ENCODE measurements at regions not wholly inside any gene's neighbourhood (a gene's known extent, or its start where the extent isn't known, plus 50 kb on each side); places are given as distances from the start of the nearest gene placed in this dataset.
"Not testable (repeated sequence)": the region's sequence is repeated elsewhere in the genome, so short reads cannot be mapped to it uniquely, and the experiment has no call there.

DNA sequence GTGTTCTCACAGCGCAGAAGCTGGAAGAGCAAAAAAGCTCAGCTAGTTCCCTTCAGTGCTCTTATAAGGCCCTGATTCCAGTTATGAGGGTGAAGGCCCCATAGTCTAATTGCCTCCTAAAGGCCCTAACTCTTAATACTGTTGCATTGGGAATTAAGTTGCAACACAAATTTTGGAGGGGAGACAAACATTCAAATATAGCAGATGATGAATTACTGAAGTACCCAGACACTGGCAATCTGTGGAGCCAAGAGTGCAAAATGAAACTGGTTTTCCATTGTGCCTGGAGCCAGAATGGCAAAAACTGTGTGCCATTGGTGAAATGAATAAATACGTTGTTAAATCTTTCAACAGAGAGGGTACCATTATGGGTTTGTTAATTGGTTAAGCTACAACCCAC is 356.0 kb downstream of the PPARGC1A start:
- no peak for DNase-seq (ENCODE audit: low spot score)

DNA sequence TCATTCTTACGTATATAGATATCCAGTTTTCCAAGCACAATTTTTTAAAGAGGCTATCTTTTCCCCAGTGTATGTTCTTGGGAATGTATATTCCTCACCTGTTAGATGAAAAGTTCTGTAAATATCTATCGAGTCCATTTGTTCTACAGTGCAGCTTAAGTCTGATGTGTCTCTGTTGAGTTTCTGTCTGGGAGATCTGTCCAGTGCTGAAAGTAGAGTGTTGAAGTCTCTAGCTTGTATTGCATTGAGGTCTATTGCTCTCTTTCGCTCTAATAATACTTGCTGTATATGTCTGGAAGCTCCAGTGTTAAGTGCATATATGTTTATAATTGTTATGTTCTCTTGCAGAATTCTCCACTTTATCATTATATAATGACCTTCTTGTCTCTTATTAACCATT is 373.1 kb downstream of the PPARGC1A start:
- DNase-seq (ENCODE audit: low spot score), result no peak

DNA sequence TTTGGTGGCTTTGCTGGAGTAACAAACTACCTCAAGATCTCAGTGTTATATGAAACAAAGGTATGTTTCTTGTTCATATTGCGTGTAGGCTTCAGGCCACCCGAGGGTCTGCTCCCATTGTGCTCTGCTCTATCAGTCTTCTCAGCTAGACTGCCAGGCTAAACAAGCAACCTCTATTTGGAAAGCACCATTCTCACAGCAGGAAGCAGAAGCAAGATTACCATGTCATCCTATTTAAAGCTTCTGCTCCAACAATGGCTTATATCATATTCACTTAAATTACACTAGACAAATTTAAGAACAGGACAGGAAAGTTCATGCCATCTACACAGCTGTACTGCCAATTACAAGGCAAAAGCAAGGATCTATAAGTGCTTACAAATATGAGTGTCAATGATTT is 385.8 kb downstream of the PPARGC1A start:
- DNase-seq (ENCODE audit: low spot score), result no peak

DNA sequence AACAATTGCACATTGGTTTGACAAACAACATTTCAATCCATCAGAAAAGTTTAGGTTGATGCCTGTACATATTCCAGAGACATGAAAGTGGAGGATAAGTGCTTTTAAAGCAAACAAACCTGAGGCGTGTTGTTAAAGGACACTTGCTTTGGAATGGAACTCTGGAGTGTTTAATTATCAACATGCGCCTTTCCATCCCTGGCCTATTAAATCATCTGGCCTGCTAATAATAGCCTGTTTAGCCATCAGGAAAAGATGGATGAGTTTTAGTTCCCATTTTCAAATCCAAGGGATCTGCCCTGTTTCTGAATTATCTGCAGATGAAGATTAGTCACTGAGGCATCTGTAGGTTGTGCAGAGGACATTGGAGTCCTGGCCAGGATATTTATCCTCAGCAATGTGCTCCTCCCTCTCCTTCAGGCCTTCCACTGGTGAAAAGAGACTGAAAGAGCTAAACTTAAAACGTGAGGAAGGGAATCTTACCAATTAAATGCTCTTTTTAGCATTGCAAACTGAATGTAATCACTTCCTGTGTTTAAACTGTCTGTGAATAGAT is 388.9 kb downstream of the PPARGC1A start:
- DNase-seq (ENCODE audit: low spot score), result no peak

DNA sequence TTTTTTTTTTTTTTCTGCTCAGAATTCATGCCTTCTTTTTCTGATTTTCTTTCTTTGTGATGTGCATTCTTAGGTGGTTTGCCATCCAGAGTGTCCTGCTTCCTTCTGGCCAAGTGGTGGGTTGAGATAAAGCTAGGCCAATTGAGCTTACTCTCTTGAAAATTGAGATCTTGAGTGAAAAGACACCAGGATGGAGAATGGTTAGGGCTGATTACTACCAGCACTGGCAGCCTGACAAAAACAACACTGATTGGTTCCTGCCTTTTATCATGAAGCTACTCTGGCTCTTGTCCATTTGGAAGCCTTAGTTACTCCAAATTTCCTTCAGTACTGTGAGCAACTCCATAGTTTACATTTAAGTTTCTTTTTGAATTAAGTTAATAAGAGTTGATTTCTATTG is 404.0 kb downstream of the PPARGC1A start:
- no peak for DNase-seq (ENCODE audit: low spot score)

DNA sequence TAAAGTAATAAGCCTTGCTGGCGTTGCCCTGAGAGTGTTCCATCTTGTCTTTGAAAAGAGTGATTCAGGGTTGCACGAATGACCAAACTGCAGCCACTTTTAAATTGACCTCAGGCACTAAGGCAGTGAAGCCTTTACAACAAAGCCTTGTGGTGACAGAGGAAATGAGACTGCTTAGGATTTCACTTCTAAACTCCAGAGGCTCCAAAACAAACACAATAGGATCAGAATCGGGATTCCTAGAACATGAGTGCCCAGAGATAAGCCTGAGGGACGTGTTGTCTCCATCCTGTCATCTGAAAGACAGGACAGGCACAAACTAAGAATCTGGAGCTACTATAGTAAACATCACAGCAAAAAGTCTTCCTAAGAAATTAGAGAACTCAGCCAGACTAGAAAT is 405.2 kb downstream of the PPARGC1A start:
- DNase-seq (ENCODE audit: low spot score), result no peak

DNA sequence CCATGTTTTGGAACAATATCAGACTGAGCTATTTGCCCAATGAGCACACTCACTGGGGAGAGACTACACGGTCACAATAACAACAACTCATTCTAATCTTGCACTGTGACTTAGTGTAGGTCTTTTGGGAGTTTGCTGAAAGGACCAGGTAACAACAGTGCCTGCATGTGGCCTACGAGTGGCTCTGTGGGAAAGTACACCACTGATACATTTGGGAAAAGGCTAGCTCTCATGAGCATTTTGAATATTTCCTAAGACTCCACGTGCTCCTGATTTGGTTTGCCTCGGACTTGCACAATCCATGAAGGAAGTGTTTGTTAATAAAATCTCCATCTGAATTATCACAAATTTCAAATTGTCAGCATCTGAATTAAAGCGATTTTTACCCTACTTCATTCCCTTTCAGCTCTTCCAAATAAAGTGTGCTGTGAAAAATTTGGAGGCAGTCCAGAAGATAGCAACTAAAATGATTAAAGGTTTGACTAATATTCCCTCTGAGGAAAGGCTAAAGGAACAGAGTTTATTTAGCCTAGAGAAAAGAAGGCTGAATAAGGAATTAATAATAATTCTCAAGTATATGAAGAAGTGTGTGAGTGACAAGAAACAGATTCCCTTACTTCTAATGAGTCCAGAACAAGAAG is 406.4 kb downstream of the PPARGC1A start:
- DNase-seq (ENCODE audit: low spot score), result no peak

DNA sequence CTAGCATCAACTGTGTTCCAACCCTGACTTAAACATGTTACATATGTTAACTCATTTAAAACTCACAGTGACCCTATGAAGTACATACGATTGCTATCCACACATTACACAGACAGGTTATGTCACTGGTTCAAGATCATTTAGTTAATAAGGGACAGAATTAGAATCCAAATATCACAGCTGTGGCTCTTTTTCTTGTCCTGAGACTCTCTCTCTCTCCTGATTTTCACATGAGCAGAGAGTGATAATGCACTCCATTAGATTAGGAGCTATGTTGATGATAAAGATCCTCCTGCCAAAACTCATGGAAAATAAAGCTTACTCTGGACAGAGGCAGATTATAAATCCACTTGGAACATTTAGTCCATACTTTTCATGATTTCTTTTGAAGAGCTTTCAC is 408.3 kb downstream of the PPARGC1A start:
- no peak for DNase-seq (ENCODE audit: low spot score)

DNA sequence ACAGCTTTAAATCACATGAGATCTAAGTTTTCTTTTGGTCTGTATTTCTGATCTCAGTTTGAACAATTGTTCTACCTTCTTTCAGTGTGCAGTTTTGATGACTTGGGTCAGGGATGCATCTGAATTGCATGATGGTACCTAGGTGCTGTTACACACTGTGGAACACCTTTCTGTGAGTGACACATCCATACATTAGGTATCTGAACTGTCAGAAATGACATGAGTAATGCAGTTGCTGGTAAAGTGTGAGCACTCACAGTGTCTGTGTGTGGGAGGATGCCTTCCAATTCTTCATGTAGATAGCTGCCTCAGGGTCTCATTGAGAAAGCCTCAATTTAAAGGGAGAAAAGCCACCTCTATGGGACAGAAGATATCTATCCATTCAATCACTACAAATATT is 411.9 kb downstream of the PPARGC1A start:
- no peak for DNase-seq (ENCODE audit: low spot score)

DNA sequence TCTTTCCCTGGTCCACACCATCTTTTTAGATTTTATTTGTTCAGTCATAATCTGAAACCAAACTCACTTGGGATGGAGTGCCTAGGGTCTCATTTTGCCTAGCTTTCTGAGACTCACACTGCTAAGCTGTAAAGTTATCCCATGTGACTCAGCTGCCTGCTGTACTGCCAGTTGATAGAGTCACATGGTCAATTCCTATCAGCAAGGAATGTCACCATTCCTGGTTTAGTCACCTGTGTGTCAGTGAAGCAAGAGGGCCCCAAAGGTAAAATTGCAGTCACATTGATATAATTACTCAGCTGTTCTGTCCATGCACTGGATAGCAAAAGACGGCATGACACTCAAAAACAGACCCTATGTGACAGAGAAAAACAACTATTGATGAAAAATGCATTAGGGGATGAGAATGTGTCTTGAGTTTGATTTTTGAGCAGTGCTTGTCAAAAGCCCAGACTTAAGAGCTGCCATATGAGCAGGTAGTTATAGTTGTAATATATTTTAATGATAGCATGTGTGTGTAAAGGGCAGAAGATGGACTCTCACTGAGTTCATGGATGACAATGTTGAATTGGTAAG is 413.2 kb downstream of the PPARGC1A start:
- DNase-seq (ENCODE audit: low spot score), result no peak

DNA sequence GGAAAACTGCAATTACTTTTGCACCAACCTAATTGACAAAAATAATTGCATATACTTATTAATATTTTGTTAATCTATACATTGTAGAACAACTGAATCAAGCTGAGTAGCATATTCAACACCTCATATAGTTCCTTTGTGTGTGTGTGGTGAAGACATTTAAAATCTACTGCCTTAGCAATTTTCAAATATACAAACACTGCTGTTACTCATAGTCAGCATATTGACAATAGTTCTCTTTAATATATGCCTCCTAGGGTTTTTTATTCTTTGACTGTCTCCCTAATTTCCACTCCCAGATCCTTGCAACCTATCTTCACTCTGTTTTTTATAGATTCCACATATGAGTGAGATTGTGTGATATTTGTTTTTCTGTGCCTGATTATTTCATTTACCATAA is 426.8 kb downstream of the PPARGC1A start:
- no peak for DNase-seq (ENCODE audit: low spot score)

DNA sequence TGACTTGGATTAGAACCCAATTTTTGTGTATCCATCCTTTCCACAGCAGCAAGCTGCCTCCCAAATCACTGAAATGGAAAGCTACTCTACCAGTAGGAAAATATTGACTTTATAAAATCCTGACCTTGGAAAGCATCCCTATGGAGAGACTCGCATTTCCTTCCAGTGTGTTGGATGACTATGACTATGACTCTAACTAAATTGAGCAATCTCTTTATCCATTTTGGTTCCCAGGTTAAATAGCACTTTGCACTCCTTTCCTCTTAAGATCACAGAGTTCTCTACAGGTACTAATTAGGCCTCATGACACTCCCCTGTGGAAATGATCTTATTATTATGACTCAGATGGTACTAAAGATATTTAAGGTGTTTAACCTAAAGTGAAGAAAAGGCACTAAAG is 431.8 kb downstream of the PPARGC1A start:
- no peak for DNase-seq (ENCODE audit: low spot score)

DNA sequence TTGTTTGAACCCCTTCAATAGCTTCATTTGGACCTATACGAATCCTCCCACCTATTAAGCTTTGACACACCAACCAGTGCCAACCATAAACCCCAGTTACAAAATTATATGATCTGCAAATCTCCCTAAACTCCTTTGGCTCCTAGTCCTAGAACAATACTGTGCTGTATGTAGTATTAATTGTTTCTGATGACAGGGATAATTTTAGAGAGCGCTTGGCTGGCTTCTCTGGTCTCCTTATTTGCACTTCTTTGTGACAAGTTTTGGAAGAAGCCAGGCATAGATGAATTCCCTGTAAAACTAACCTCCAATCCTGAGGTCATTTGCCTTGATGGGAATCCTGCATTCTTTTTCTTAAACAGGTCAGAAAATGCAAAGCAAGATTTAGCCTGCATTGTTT is 433.0 kb downstream of the PPARGC1A start:
- DNase-seq (ENCODE audit: low spot score), result no peak

DNA sequence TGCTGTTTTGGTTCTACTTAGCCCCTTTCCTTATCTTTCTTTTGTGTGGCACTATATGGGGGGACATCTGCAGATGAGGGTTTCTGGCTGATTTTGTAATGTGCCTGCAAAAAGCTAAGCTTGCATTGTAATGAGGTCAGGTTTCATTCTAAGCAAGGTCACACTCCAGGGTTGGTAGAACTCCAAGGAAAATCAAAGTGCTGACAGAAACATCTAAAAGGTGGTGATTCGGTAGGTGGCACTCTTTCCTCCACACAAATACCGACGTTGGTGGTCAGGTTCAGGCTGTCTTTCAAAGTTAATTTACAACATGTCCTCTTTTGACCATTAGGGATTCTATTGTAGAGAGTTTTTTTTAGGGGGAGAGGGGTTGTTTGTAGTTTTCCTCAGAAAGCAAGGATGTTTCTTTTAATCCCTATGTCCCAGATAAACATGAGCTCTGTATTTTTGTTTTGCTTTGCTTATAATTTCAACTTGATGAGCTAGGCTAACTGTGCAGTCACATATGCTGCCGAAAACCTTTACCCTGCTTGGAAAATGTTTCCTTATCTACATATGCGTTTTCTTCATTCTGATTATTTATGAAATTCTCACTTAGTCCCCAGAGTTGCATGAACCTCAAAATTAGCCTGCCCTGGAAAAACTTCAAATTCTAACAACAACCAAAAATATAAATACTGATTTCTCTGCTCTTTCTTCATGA is 434.2 kb downstream of the PPARGC1A start:
- no peak for DNase-seq (ENCODE audit: low spot score)

DNA sequence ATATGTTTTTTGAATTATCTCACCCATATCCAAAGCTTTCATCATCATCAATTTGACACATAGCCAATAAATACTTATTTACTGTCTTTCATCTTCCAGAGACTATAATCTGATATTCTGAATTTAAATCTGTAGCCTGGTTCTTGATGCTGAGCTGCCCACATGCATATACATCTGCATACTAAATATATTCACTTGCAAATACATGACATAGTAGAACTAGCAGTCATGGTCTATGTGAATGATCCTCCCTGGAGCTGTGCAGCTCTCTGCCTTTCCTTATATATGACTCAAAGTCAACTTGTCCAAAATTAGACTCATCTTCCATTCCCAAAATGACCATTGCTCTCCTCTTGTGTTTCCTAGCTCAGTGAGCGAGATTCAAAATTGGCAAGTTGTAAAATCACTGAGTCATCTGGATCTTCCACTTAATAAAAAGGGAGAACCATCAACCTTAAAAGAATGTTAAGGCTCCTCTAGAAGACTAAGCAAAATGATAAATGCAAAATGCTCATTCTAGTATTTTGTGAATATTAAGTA is 448.2 kb downstream of the PPARGC1A start:
- no peak for DNase-seq (ENCODE audit: low spot score)

DNA sequence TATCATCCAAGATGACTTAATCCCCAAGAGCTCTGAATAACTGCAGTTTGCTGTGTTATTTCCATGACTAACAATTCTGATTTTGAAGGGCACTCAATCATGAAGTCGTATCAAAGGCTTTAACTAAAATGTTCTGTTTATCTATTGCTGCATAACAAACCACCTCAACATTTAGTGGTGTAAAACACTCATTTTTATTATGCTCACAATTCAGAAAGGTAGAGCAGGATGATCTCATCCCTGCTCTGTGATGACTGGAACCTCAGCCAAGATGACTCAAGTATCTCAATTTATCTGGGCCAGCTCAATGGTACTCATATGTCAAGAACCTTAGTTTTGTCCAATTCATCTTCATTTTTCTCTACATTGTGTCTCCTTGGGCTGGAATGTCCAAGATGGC is 451.1 kb downstream of the PPARGC1A start:
- DNase-seq (ENCODE audit: low spot score), result no peak

DNA sequence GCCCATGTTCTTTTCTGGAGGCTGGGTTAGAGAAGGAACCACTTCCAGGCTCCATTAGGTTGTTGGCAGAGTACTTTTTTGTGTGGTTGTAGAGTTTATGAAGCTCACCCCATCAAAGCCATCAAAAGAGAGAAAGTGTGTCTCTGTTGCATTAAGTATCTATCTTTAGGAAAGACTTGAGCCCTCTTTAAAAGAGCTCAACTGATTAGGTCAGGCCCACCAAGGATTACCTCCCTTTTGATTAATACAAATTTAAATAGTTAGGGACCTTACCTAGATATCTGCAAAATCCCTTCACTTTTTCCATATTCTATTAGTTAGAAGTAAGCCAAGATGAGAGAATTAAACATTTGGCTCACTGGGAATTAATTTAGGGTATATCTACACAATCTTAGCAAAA is 460.4 kb downstream of the PPARGC1A start:
- no peak for DNase-seq (ENCODE audit: low spot score)

DNA sequence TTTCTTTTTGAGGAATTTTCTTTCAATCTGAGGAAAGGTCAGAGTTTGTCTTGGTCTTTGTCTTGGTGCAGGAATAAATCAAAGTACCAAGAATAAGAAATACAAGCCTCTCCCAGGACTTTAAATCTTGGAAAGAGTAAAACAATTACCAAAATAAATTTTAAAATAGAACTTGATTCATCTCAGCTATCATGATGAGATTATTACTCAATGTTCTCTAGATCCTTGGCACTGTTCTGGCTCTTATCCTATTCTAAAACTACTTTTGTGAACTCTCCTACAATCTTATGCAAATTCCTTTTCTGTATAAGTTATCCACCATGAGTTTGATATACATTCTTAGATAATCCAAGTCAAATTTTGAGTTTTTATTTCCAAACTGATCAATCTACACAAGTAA is 464.3 kb downstream of the PPARGC1A start:
- DNase-seq (ENCODE audit: low spot score), result no peak

DNA sequence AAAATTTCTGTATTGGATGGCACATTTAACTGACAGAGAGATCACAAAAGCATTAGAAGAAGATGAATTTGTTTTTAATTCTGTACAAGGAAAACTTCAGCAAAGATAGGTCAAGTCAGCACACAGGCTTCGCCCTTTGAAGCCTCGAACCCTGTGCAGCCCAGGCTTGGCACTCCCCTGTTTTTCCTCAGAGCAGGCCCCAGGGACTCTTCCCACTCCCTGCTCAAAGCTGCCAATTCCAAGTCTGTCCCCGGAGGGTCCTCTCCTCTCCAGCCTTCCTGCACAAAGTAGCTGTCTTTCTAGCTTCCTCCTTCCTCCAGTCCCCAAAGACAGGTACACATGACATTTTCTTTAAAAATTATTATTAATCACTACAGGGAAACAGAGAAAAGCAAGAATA is 466.3 kb downstream of the PPARGC1A start:
- no peak for DNase-seq (ENCODE audit: low spot score)

DNA sequence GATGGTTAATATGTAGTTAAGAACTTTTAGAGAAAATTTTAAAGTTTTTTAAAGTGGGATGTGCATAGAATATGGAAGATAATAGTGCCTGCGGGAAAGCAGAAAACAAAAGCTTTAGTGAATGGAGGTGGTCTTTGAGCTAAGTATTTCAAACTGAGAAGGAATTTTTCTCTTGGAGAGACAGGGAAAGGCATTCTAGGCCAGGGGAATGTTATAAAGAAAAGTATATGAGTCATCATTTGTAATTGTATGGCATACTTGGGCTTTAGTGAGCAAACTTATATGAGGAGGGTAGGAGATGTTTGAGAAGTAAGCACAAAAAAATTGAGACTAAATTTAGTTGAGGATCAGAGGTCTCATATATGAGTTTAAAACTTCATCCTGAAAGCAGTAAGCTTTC is 467.0 kb downstream of the PPARGC1A start:
- DNase-seq (ENCODE audit: low spot score), result no peak

DNA sequence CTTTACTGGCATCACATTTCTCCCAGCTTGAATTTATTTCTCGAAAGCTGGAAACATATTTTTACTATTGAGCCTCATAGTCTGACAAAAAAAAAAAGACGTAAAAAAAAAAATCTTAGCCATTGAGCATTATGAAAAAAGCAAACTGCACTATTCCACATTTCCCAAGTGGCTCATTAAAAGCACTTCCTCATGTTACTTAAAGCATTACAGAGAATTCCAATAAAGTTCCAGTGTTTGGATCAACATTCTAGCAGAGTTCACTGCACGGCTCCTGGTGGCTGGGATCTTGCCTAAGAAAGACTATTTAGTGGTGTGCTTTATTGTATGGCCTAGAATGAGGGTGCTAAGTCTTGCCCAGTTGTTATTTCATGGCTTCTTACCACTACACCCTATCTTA is 476.2 kb downstream of the PPARGC1A start:
- no peak for DNase-seq (ENCODE audit: low spot score)

DNA sequence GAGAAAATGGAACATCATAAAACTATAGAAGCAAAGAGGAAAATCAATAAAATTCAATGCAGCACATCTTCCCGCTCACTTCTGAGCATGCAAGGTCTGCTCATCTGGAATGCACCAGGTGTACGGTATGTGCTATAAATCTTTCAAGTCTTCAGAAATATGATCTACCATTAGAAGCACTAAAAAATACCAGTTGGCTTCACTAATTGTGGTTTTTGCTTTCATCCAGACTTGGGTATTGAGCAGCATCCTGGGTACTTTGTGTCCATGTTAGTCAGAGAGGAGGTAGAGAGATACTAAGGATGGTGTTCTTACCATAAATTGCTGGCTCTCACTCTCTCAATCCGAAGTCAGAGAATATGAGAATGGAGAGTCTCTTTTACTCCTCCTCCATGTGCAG is 477.1 kb downstream of the PPARGC1A start:
- no peak for DNase-seq (ENCODE audit: low spot score)

DNA sequence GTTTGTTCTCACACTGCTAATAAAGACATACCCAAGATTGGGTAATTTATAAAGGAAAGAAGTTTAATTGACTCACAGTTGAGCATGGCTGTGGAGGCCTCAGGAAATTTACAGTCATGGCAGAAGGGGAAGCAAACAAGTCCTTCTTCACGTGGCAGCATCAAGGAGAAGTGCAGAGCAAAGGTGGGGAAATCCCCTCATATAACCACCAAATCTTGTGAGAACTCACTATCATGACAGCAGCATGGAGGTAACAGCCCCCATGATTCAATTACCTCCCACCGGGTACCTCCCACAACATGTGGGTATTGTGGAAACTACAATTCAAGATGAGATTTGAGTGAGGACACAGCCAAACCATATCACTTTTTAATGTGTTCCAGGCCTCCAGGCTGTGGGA is 480.9 kb downstream of the PPARGC1A start:
- not testable (repeated sequence) for DNase-seq (ENCODE audit: low spot score)

Data from hematopoietic multipotent progenitor cell treated with erythropoietin and hydrocortisone succinate and interleukin-3 and kit ligand, for 17 days (in vitro differentiated cells).